Vagina (tissue), 2 donors: ENCODE measurements at regions not wholly inside any gene's neighbourhood (a gene's known extent, or its start where the extent isn't known, plus 50 kb on each side); places are given as distances from the start of the nearest gene placed in this dataset.

ENCODE experiments used
- POLR2A ChIP-seq, 2 donors: fragments of 450-650 bp; IDR thresholded peaks; one replicate each; pipeline ENCODE4 v1.6.1; 2017; ENCODE audit warnings: antibody characterized with exemption in 2 of 2, mild to moderate bottlenecking in 2 of 2, moderate library complexity in 2 of 2
- POLR2AphosphoS5 ChIP-seq, 2 donors: sonication (generic); formaldehyde crosslinking; IDR thresholded peaks; one replicate each; pipeline ENCODE4 v1.9.0; 2017; ENCODE audit warnings: antibody characterized with exemption in 2 of 2, mild to moderate bottlenecking in 2 of 2, low read depth in 1 of 2; ENCODE audit not compliant: insufficient read depth in 1 of 2
- TF ChIP-seq, protein P1 (sequence below), 3 experiments: fragments of 450-650 bp in 2 of 3; fragments of 200-600 bp in 1 of 3; sonication (generic) in 1 of 3; IDR thresholded peaks; one replicate each; pipeline ENCODE4 v1.5.1; 2017 to 2019; ENCODE audit warnings: antibody characterized with exemption in 3 of 3, mild to moderate bottlenecking in 2 of 3, moderate library complexity in 2 of 3

DNA sequence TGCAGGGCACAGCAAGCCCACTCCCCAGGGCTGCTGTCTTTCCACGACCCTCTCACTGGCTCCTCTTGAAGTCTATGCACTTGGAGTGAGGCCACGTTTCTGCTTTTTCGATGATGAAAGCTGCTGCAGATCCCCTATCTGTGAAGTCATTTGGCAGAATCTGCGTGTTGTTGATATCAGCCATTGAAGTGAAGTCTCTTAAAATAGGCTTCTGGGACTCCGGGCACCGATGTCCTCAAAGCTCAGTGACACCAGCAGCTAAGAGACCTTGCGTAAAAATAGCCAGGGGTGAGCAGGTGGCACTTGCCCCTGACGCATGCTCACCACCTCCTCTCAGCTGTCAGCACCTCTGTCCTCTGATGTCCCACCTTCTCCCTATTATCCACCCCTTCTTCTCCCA lies 89.4 kb upstream of the FHL2 start:
- TF ChIP-seq, protein P1, sequence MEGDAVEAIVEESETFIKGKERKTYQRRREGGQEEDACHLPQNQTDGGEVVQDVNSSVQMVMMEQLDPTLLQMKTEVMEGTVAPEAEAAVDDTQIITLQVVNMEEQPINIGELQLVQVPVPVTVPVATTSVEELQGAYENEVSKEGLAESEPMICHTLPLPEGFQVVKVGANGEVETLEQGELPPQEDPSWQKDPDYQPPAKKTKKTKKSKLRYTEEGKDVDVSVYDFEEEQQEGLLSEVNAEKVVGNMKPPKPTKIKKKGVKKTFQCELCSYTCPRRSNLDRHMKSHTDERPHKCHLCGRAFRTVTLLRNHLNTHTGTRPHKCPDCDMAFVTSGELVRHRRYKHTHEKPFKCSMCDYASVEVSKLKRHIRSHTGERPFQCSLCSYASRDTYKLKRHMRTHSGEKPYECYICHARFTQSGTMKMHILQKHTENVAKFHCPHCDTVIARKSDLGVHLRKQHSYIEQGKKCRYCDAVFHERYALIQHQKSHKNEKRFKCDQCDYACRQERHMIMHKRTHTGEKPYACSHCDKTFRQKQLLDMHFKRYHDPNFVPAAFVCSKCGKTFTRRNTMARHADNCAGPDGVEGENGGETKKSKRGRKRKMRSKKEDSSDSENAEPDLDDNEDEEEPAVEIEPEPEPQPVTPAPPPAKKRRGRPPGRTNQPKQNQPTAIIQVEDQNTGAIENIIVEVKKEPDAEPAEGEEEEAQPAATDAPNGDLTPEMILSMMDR (IDR thresholded peaks at IDR 0.05), result no peak
- no peak for TF ChIP-seq POLR2A (IDR thresholded peaks at IDR 0.05)
- TF ChIP-seq POLR2AphosphoS5 (IDR thresholded peaks at IDR 0.05; ENCODE audit: insufficient read depth in 1 of 2, low read depth in 1 of 2), result no peak
